Endothelial cell of umbilical vein (primary cell): ENCODE measurements at regions not wholly inside any gene's neighbourhood (a gene's known extent, or its start where the extent isn't known, plus 50 kb on each side); places are given as distances from the start of the nearest gene placed in this dataset.

Experiments used
- BruUV-seq: library from RNA; stranded (reverse); fragments of 400-500 nt; replicated peaks from 2 replicates; lab custom pipeline; 2021; lab: Mats Ljungman, UMichigan
- CTCF ChIA-PET: fragments of 300-600, 350-600 bp; sonication (Branson Sonifier 250); formaldehyde crosslinking; loops from one replicate; lab custom pipeline; 2021; ENCODE audit warnings: antibody characterized with exemption, inconsistent platforms; lab: Charles Lee
- POLR2A ChIA-PET: fragments of 300-600, 350-600 bp; sonication (Branson Sonifier 250); formaldehyde crosslinking; loops from one replicate; lab custom pipeline; 2021; ENCODE audit warnings: antibody characterized with exemption, inconsistent platforms; lab: Charles Lee
- DNase-seq: peaks from one replicate; pipeline ENCODE4 v3.0.0-alpha.2; 2011; ENCODE audit warnings: low read depth, low spot score
- FAIRE-seq: peaks from 2 replicates; lab custom pipeline; 2011; peaks lifted over from hg19 to GRCh38; lab: Jason Lieb, UNC
- H2AFZ ChIP-seq: 2 replicates; pipeline ENCODE4 v1.6.0; 2012; ENCODE audit warnings: low read depth, low read length, control low read depth, inconsistent platforms
- H3K27ac ChIP-seq: 2 replicates; pipeline ENCODE4 v1.5.1; 2011; ENCODE audit warnings: low read depth, mild to moderate bottlenecking, control low read depth, low read length, moderate library complexity; ENCODE audit not compliant: insufficient read depth
- H3K27me3 ChIP-seq, 2 experiments: 2 replicates each; pipeline versions ENCODE4 v1.6.0 to v1.6.1; 2011; ENCODE audit warnings: low read length in 2 of 2, mixed read lengths in 1 of 2; ENCODE audit not compliant: control insufficient read depth in 2 of 2, insufficient read depth in 2 of 2
- H3K36me3 ChIP-seq, 2 experiments: 2 replicates in 1 of 2; 3 replicates in 1 of 2; pipeline ENCODE4 v1.5.1; 2011; ENCODE audit warnings: low read length in 2 of 2, mild to moderate bottlenecking in 1 of 2, moderate library complexity in 1 of 2; ENCODE audit not compliant: control insufficient read depth in 2 of 2, insufficient read depth in 2 of 2; ENCODE audit errors: extremely low read depth in 1 of 2
- H3K4me1 ChIP-seq: 3 replicates; pipeline ENCODE4 v1.5.1; 2011; ENCODE audit warnings: mild to moderate bottlenecking, low read length; ENCODE audit not compliant: control insufficient read depth, insufficient read depth; ENCODE audit errors: extremely low read depth
- H3K4me2 ChIP-seq: 2 replicates; pipeline ENCODE4 v1.6.1; 2011; ENCODE audit warnings: low read length, control low read depth, mixed read lengths; ENCODE audit not compliant: insufficient read depth
- H3K4me3 ChIP-seq, 3 experiments: fragments of 200-600 bp in 1 of 3; sonication (generic), shearing (Covaris generic) in 1 of 3; replicated peaks in 1 of 3; 2 replicates each; pipeline ENCODE4 v1.5.1; 2011 to 2016; ENCODE audit warnings: control low read depth in 3 of 3, low read length in 3 of 3, mild to moderate bottlenecking in 2 of 3, inconsistent platforms in 1 of 3, low read depth in 1 of 3, moderate library complexity in 1 of 3; ENCODE audit not compliant: insufficient read depth in 1 of 3
- H3K79me2 ChIP-seq: 2 replicates; pipeline ENCODE4 v1.6.0; 2012; ENCODE audit warnings: low read length, inconsistent platforms; ENCODE audit not compliant: control insufficient read depth, insufficient read depth
- H3K9ac ChIP-seq: replicated peaks from 2 replicates; pipeline ENCODE3; 2011; ENCODE audit warnings: low read length, control low read depth; ENCODE audit not compliant: insufficient read depth; ENCODE audit errors: extremely low read depth
- H3K9me1 ChIP-seq: replicated peaks from 3 replicates; pipeline ENCODE4 v1.6.0; 2011; ENCODE audit warnings: mild to moderate bottlenecking, low read length; ENCODE audit not compliant: control insufficient read depth, insufficient read depth; ENCODE audit errors: extremely low read depth
- H3K9me3 ChIP-seq: replicated peaks from 2 replicates; pipeline ENCODE4 v1.5.1; 2012; ENCODE audit warnings: low read length, inconsistent platforms; ENCODE audit not compliant: control insufficient read depth, insufficient read depth
- H4K20me1 ChIP-seq: replicated peaks from 2 replicates; pipeline ENCODE3; 2011; ENCODE audit warnings: mild to moderate bottlenecking, low read length; ENCODE audit not compliant: control insufficient read depth, insufficient read depth; ENCODE audit errors: extremely low read depth
- EZH2 ChIP-seq: IDR thresholded peaks from 2 replicates; pipeline ENCODE4 v1.6.1; 2012; ENCODE audit warnings: borderline replicate concordance, low read depth, mild to moderate bottlenecking, moderate library complexity, low read length, inconsistent platforms; ENCODE audit not compliant: severe bottlenecking
- FOS ChIP-seq: IDR thresholded peaks from 2 replicates; pipeline ENCODE4 v1.6.1; 2011; ENCODE audit warnings: mild to moderate bottlenecking, low read length, moderate library complexity, borderline replicate concordance; ENCODE audit not compliant: insufficient read depth
- GATA2 ChIP-seq: IDR thresholded peaks from 2 replicates; pipeline ENCODE4 v1.7.0; 2011; ENCODE audit warnings: low read depth, mild to moderate bottlenecking, moderate library complexity, mixed read lengths, low read length; ENCODE audit not compliant: insufficient read length, insufficient read depth
- JUN ChIP-seq: IDR thresholded peaks from 2 replicates; pipeline ENCODE4 v1.6.1; 2011; ENCODE audit warnings: borderline replicate concordance, low read depth; ENCODE audit not compliant: insufficient read length, insufficient read depth
- MYC ChIP-seq: IDR thresholded peaks from one replicate; pipeline ENCODE4 v1.6.1; 2011; ENCODE audit warnings: mild to moderate bottlenecking, low read depth, low read length
- POLR2A ChIP-seq: IDR thresholded peaks from 2 replicates; pipeline ENCODE4 v1.6.1; 2012; ENCODE audit warnings: low read depth, mild to moderate bottlenecking, control low read depth, low read length
- POLR2AphosphoS5 ChIP-seq: IDR thresholded peaks from 2 replicates; pipeline ENCODE4 v1.6.1; 2012; ENCODE audit warnings: low read depth, mild to moderate bottlenecking, control low read depth, low read length, moderate library complexity; ENCODE audit not compliant: insufficient read depth
- dilution Hi-C: fragments of 300-500 bp; cut with MboI; formaldehyde crosslinking; loops from one replicate; pipeline ENCODE4 v1.15.0; 2019; ENCODE audit warnings: low sequenced_read_pairs; ENCODE audit not compliant: extremely low pct_ligation_motif_present
- intact Hi-C: fragments of 100-400 bp; cut with micrococcal nuclease; formaldehyde crosslinking; loops from one replicate; pipeline ENCODE4 v1.10.0; 2022
- TF ChIP-seq, protein P1 (sequence below): IDR thresholded peaks from 2 replicates; pipeline ENCODE4 v1.6.1; 2011; ENCODE audit not compliant: insufficient read depth, insufficient read length
- TF ChIP-seq, protein P2 (sequence below), 2 donors: IDR thresholded peaks; 1 replicate in 1 of 2; 2 replicates in 1 of 2; pipeline ENCODE4 v1.5.1; 2011; ENCODE audit warnings: low read length in 2 of 2, mild to moderate bottlenecking in 2 of 2, moderate library complexity in 2 of 2, control low read depth in 1 of 2, inconsistent platforms in 1 of 2, low read depth in 1 of 2; ENCODE audit not compliant: insufficient read depth in 1 of 2; ENCODE audit errors: extremely low read depth in 1 of 2

DNA sequence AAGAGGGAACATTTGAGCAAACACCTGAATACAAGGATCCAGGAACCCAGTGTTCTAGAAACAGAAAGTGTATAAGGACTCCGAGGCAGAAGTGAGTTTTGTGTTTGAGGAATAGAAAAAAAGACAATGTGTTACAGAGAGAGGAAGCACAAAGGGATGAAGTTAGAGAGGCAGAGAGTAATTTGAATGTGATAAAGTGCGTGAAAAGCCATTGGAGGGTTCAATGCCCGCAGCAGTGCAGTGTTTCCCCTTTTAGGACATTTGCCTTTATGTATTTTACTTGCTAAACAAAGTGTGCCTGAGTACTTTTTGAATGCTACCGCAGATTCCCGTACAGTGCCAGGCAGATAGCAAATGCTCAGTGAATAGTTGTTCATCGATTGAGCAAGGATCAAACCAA lies 508.5 kb downstream of the RAB38 start:
- no peaks in the 10 kb centered on the region for H3K9me3 ChIP-seq
- H3K9ac ChIP-seq: no peak overlapping the region
- BruUV-seq: no TSS peak
- intact Hi-C loops: no loop called here
- FAIRE-seq (no peak), DNase-seq (no peak)
- TF ChIP-seq MYC (no peak), GATA2 (no peak), EZH2 (no peak), FOS (no peak), POLR2AphosphoS5 (no peak), JUN (no peak)
- TF ChIP-seq, protein P1, sequence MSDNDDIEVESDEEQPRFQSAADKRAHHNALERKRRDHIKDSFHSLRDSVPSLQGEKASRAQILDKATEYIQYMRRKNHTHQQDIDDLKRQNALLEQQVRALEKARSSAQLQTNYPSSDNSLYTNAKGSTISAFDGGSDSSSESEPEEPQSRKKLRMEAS: no peak
- H4K20me1 ChIP-seq: no peaks in the 10 kb centered on the region
- H3K27ac ChIP-seq: no peak overlapping the region
- H3K4me1 ChIP-seq: no peaks in the 10 kb centered on the region
- ChIA-PET CTCF (no interaction called here), POLR2A (no interaction called here)
- dilution Hi-C loops: no loop called here
- no peaks in the 10 kb centered on the region for H3K79me2 ChIP-seq
- H3K9me1 ChIP-seq: no peaks in the 10 kb centered on the region
- H3K36me3 ChIP-seq: no peaks in the 10 kb centered on the region
- no peak overlapping the region for H2AFZ ChIP-seq
- H3K4me3 ChIP-seq: no peak overlapping the region
- no peak overlapping the region for H3K4me2 ChIP-seq
- no peaks in the 10 kb centered on the region for H3K27me3 ChIP-seq

DNA sequence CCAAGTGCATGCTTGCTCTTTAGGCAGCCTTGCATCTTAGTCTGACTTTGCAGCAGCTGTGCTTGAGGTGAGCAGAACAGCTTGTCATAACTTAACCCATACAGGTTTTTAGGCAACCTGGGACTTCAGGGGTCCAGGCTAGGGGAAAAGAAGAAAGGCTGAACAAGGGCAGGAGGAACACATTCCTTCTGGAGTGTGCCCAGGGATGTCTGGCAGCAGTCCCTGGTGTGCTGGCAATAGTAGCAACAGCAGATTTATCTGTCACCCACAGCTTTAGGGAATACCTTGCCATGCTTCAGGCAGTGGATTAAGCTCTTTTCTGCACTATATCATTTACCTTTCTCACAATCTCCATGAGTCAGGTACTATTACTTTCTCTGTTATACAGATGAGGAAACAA lies 513.0 kb downstream of the RAB38 start:
- Histone ChIP-seq H4K20me1 (no peaks in the 10 kb centered on the region), H3K27me3 (no peaks in the 10 kb centered on the region), H3K36me3 (no peaks in the 10 kb centered on the region), H2AFZ (no peak overlapping the region), H3K4me3 (no peak overlapping the region), H3K27ac (no peak overlapping the region), H3K79me2 (no peaks in the 10 kb centered on the region), H3K9me1 (no peaks in the 10 kb centered on the region), H3K9ac (no peak overlapping the region), H3K4me1 (no peaks in the 10 kb centered on the region), H3K4me2 (no peak overlapping the region), H3K9me3 (no peaks in the 10 kb centered on the region)
- no peak for TF ChIP-seq JUN
- TF ChIP-seq EZH2: no peak
- no peak for TF ChIP-seq POLR2AphosphoS5
- TF ChIP-seq, protein P1: no peak
- TF ChIP-seq FOS: no peak
- TF ChIP-seq GATA2: no peak
- TF ChIP-seq, protein P2, sequence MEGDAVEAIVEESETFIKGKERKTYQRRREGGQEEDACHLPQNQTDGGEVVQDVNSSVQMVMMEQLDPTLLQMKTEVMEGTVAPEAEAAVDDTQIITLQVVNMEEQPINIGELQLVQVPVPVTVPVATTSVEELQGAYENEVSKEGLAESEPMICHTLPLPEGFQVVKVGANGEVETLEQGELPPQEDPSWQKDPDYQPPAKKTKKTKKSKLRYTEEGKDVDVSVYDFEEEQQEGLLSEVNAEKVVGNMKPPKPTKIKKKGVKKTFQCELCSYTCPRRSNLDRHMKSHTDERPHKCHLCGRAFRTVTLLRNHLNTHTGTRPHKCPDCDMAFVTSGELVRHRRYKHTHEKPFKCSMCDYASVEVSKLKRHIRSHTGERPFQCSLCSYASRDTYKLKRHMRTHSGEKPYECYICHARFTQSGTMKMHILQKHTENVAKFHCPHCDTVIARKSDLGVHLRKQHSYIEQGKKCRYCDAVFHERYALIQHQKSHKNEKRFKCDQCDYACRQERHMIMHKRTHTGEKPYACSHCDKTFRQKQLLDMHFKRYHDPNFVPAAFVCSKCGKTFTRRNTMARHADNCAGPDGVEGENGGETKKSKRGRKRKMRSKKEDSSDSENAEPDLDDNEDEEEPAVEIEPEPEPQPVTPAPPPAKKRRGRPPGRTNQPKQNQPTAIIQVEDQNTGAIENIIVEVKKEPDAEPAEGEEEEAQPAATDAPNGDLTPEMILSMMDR (IDR thresholded peaks at IDR 0.05; ENCODE audit: extremely low read depth in 1 of 2, insufficient read depth in 1 of 2, low read depth in 1 of 2, low read length in 2 of 2): no peak
- TF ChIP-seq POLR2A: no peak
- no peak for TF ChIP-seq MYC
- intact Hi-C loops (no loop called here), dilution Hi-C loops (no loop called here)
- FAIRE-seq (no peak), DNase-seq (no peak)
- no TSS peak for BruUV-seq
- ChIA-PET CTCF (no interaction called here), POLR2A (no interaction called here)
